H1 (cell line): ENCODE measurements at regions not wholly inside any gene's neighbourhood (a gene's known extent, or its start where the extent isn't known, plus 50 kb on each side); places are given as distances from the start of the nearest gene placed in this dataset.

Source experiments
- CTCF ChIA-PET: fragments of 300-600 bp; sonication (Branson Sonifier 250); formaldehyde crosslinking; loops from one replicate; lab custom pipeline; 2021; ENCODE audit not compliant: partially characterized antibody; lab: Charles Lee
- POLR2A ChIA-PET: fragments of 300-600 bp; sonication (Branson Sonifier 250); formaldehyde crosslinking; loops from one replicate; lab custom pipeline; 2021; ENCODE audit warnings: inconsistent platforms; ENCODE audit not compliant: partially characterized antibody; lab: Charles Lee
- DNase-seq, 2 experiments: peaks; one replicate each; pipeline versions ENCODE4 v3.0.0 to v3.0.0-alpha.2; 2010 to 2022; ENCODE audit warnings: low spot score in 2 of 2, low read depth in 1 of 2, mixed read lengths in 1 of 2
- FAIRE-seq: peaks from 2 replicates; lab custom pipeline; 2011; peaks lifted over from hg19 to GRCh38; lab: Jason Lieb, UNC
- H2AFZ ChIP-seq: 2 replicates; pipeline ENCODE4 v1.8.1; 2012; ENCODE audit warnings: low read length, inconsistent platforms
- H2AK5ac ChIP-seq: 2 replicates; pipeline ENCODE4 v1.6.1; 2013; ENCODE audit warnings: low read depth, low read length
- H2BK120ac ChIP-seq: replicated peaks from 2 replicates; pipeline ENCODE3; 2013; ENCODE audit warnings: low read depth, low read length, inconsistent platforms
- H2BK12ac ChIP-seq: 2 replicates; pipeline ENCODE4 v1.6.1; 2013; ENCODE audit warnings: low read depth, low read length
- H2BK15ac ChIP-seq: 2 replicates; pipeline ENCODE4 v1.6.1; 2013; ENCODE audit warnings: low read length
- H2BK20ac ChIP-seq: 2 replicates; pipeline ENCODE4 v1.6.1; 2013; ENCODE audit warnings: low read length
- H2BK5ac ChIP-seq: 2 replicates; pipeline ENCODE4 v1.6.1; 2013; ENCODE audit warnings: low read depth, low read length
- H3K14ac ChIP-seq: 2 replicates; pipeline ENCODE4 v1.6.1; 2013; ENCODE audit warnings: inconsistent platforms; ENCODE audit not compliant: insufficient read length
- H3K18ac ChIP-seq: 2 replicates; pipeline ENCODE4 v1.6.1; 2013; ENCODE audit warnings: low read length; ENCODE audit errors: extremely low read depth
- H3K23ac ChIP-seq: 2 replicates; pipeline ENCODE4 v1.6.1; 2013; ENCODE audit warnings: inconsistent platforms; ENCODE audit not compliant: insufficient read length
- H3K23me2 ChIP-seq: 2 replicates; pipeline ENCODE4 v1.6.1; 2013; ENCODE audit warnings: low read depth, low read length
- H3K27ac ChIP-seq: 2 replicates; pipeline ENCODE4 v1.6.1; 2011; ENCODE audit warnings: low read depth, low read length, inconsistent platforms
- H3K27me3 ChIP-seq, 4 experiments: replicated peaks in 1 of 4; 1 replicate in 1 of 4; 2 replicates in 3 of 4; pipeline versions ENCODE4 v1.6.1 to v1.8.1; 2011 to 2013; ENCODE audit warnings: low read length in 3 of 4, mild to moderate bottlenecking in 3 of 4, inconsistent platforms in 2 of 4, mixed read lengths in 2 of 4, moderate library complexity in 1 of 4; ENCODE audit not compliant: control insufficient read depth in 3 of 4, insufficient read depth in 3 of 4; ENCODE audit errors: extremely low read depth in 1 of 4
- H3K36me3 ChIP-seq, 4 experiments: 2 replicates each; pipeline versions ENCODE4 v1.6.1 to v1.8.1; 2011 to 2013; ENCODE audit warnings: mild to moderate bottlenecking in 4 of 4, low read length in 3 of 4, moderate library complexity in 2 of 4, control low read depth in 1 of 4, inconsistent platforms in 1 of 4; ENCODE audit not compliant: insufficient read depth in 4 of 4, control insufficient read depth in 2 of 4
- H3K4ac ChIP-seq: replicated peaks from 2 replicates; pipeline ENCODE3; 2013; ENCODE audit warnings: low read length, low read depth, mixed read lengths, inconsistent platforms; ENCODE audit not compliant: insufficient read length
- H3K4me1 ChIP-seq, 4 experiments: replicated peaks in 1 of 4; 1 replicate in 1 of 4; 2 replicates in 3 of 4; pipeline versions ENCODE4 v1.6.1 to v1.8.1; 2011 to 2013; ENCODE audit warnings: low read length in 3 of 4, inconsistent platforms in 2 of 4, mixed read lengths in 1 of 4; ENCODE audit not compliant: insufficient read depth in 4 of 4, control insufficient read depth in 3 of 4
- H3K4me2 ChIP-seq, 2 experiments: 2 replicates each; pipeline versions ENCODE4 v1.6.1 to v1.8.1; 2011 to 2013; ENCODE audit warnings: low read depth in 2 of 2, low read length in 2 of 2, control low read depth in 1 of 2, inconsistent platforms in 1 of 2, mild to moderate bottlenecking in 1 of 2; ENCODE audit not compliant: insufficient read depth in 1 of 2
- H3K4me3 ChIP-seq, 4 experiments: fragments of 200-600, 300-600 bp in 1 of 4; sonication (generic), shearing (Covaris generic), sonication (Bioruptor Twin) in 1 of 4; 2 replicates each; pipeline versions ENCODE4 v1.5.1 to v1.8.1; 2011 to 2016; ENCODE audit warnings: low read length in 4 of 4, low read depth in 3 of 4, control low read depth in 2 of 4, inconsistent platforms in 2 of 4, mild to moderate bottlenecking in 2 of 4, mixed read lengths in 1 of 4, moderate library complexity in 1 of 4; ENCODE audit not compliant: insufficient read depth in 2 of 4; ENCODE audit errors: extremely low read depth in 1 of 4
- H3K56ac ChIP-seq: replicated peaks from 2 replicates; pipeline ENCODE3; 2013; ENCODE audit warnings: low read depth, mild to moderate bottlenecking, mixed read lengths, low read length, inconsistent platforms; ENCODE audit not compliant: insufficient read length
- H3K79me1 ChIP-seq: 2 replicates; pipeline ENCODE4 v1.6.1; 2013; ENCODE audit warnings: low read depth, low read length, control low read depth
- H3K79me2 ChIP-seq, 2 experiments: 2 replicates each; pipeline versions ENCODE4 v1.6.1 to v1.8.1; 2012 to 2013; ENCODE audit warnings: low read length in 2 of 2, mild to moderate bottlenecking in 2 of 2, inconsistent platforms in 1 of 2; ENCODE audit not compliant: insufficient read depth in 2 of 2, control insufficient read depth in 1 of 2
- H3K9ac ChIP-seq, 4 experiments: replicated peaks in 1 of 4; 1 replicate in 1 of 4; 2 replicates in 3 of 4; pipeline versions ENCODE4 v1.6.1 to v1.8.1; 2011 to 2013; ENCODE audit warnings: low read depth in 3 of 4, low read length in 3 of 4, control low read depth in 2 of 4, mild to moderate bottlenecking in 2 of 4, moderate library complexity in 2 of 4, inconsistent platforms in 1 of 4; ENCODE audit errors: extremely low read depth in 1 of 4
- H3K9me3 ChIP-seq, 2 experiments: 2 replicates each; pipeline versions ENCODE4 v1.6.1 to v1.8.1; 2012 to 2013; ENCODE audit warnings: mild to moderate bottlenecking in 2 of 2, moderate library complexity in 2 of 2, control low read depth in 1 of 2, inconsistent platforms in 1 of 2, low read depth in 1 of 2, low read length in 1 of 2, mixed read lengths in 1 of 2; ENCODE audit not compliant: insufficient read depth in 2 of 2
- H4K20me1 ChIP-seq, 2 experiments: replicated peaks in 1 of 2; 2 replicates each; pipeline versions ENCODE3 to v1.8.1; 2011 to 2013; ENCODE audit warnings: inconsistent platforms in 2 of 2, low read length in 2 of 2, mild to moderate bottlenecking in 1 of 2; ENCODE audit not compliant: insufficient read depth in 2 of 2, control insufficient read depth in 1 of 2
- H4K5ac ChIP-seq: 2 replicates; pipeline ENCODE4 v1.6.1; 2013; ENCODE audit warnings: low read length, low read depth, mixed read lengths, inconsistent platforms; ENCODE audit not compliant: insufficient read length
- H4K8ac ChIP-seq: 2 replicates; pipeline ENCODE4 v1.8.0; 2013; ENCODE audit warnings: mild to moderate bottlenecking, moderate library complexity, low read length, inconsistent platforms; ENCODE audit not compliant: insufficient read depth; ENCODE audit errors: extremely low read depth
- H4K91ac ChIP-seq: replicated peaks from 2 replicates; pipeline ENCODE3; 2013; ENCODE audit warnings: low read length, mixed read lengths, inconsistent platforms; ENCODE audit not compliant: insufficient read length
- ASH2L ChIP-seq: fragments of 200-600, 300-600 bp; sonication (generic); IDR thresholded peaks from one replicate; pipeline ENCODE4 v1.7.1; 2017; ENCODE audit warnings: low read length
- BCL11A ChIP-seq, 2 experiments: IDR thresholded peaks; one replicate each; pipeline ENCODE4 v1.6.1; 2011; ENCODE audit warnings: low read depth in 2 of 2, low read length in 2 of 2, mild to moderate bottlenecking in 2 of 2
- CBX5 ChIP-seq: fragments of 300-800, 300-1000 bp; sonication (generic); IDR thresholded peaks from 2 replicates; pipeline ENCODE4 v1.7.1; 2016; ENCODE audit warnings: antibody characterized with exemption, low read length, low read depth
- CREB1 ChIP-seq: IDR thresholded peaks from 2 replicates; pipeline ENCODE4 v1.6.1; 2012; ENCODE audit warnings: inconsistent platforms
- FOSL1 ChIP-seq: IDR thresholded peaks from 2 replicates; pipeline ENCODE4 v1.6.1; 2011; ENCODE audit warnings: mild to moderate bottlenecking, low read depth, low read length, moderate library complexity; ENCODE audit not compliant: insufficient read depth
- KDM4A ChIP-seq: IDR thresholded peaks from one replicate; pipeline ENCODE4 v1.7.1; 2012; ENCODE audit warnings: low read depth, mild to moderate bottlenecking, moderate library complexity, low read length, inconsistent platforms; ENCODE audit not compliant: severe bottlenecking
- NRF1 ChIP-seq: IDR thresholded peaks from 2 replicates; pipeline ENCODE4 v1.6.1; 2011; ENCODE audit warnings: mild to moderate bottlenecking, low read depth, low read length, improper control_type of control experiment
- PHF8 ChIP-seq: fragments of 200-600 bp; sonication (generic); conservative IDR thresholded peaks from 2 replicates; pipeline ENCODE4 v1.7.1; 2012; ENCODE audit warnings: low read depth, mild to moderate bottlenecking, inconsistent platforms, low read length, moderate library complexity
- RXRA ChIP-seq: IDR thresholded peaks from 2 replicates; pipeline ENCODE4 v1.6.1; 2011; ENCODE audit warnings: low read depth, mild to moderate bottlenecking, low read length, moderate library complexity; ENCODE audit not compliant: insufficient read depth
- TCF12 ChIP-seq: IDR thresholded peaks from 2 replicates; pipeline ENCODE4 v1.6.1; 2011; ENCODE audit warnings: low read depth, mild to moderate bottlenecking, low read length
- WGBS, 2 experiments: shearing (Covaris generic) in 1 of 2; methylation state at CpG; one replicate each; pipeline versions ENCODE4 v1.1.6 to v1.1.7; 2013 to 2015; ENCODE audit warnings: low lambda C conversion rate in 2 of 2, mixed read lengths in 2 of 2, inconsistent platforms in 1 of 2, low coverage in 1 of 2, missing lambda C conversion rate in 1 of 2; ENCODE audit not compliant: insufficient replicate concordance in 2 of 2, insufficient coverage in 1 of 2, insufficient read length in 1 of 2; ENCODE audit errors: extremely low coverage in 1 of 2, missing lambda C conversion rate in 1 of 2; 5-methylcytosine and 5-hydroxymethylcytosine counted together
- TF ChIP-seq, protein P1 (sequence below): IDR thresholded peaks from 2 replicates; pipeline ENCODE4 v1.6.1; 2012; ENCODE audit warnings: inconsistent platforms

GRCh38 chr12:89993632-89994031, 285.0 kb upstream of the ATP2B1 start:
- POLR2A ChIA-PET, result interaction anchor here (1.0 kb wide), 1 partner anchor 251 kb away, joined by 3 read pairs; no protein-coding TSS in a partner anchor
- Histone ChIP-seq H4K91ac (no peak overlapping the region), H3K23ac (no peak overlapping the region), H4K8ac (no peak overlapping the region), H2BK20ac (no peak overlapping the region), H3K14ac (no peak overlapping the region), H3K36me3 (no peaks in the 10 kb centered on the region), H3K4me3 (no peak overlapping the region), H3K4ac (no peak overlapping the region), H3K79me1 (no peaks in the 10 kb centered on the region), H3K27me3 (no peaks in the 10 kb centered on the region), H4K5ac (no peak overlapping the region), H3K18ac (no peak overlapping the region), H2BK12ac (no peak overlapping the region), H3K23me2 (no peaks in the 10 kb centered on the region), H3K79me2 (no peaks in the 10 kb centered on the region), H3K56ac (no peak overlapping the region), H3K9ac (no peak overlapping the region), H4K20me1 (no peaks in the 10 kb centered on the region), H2BK120ac (no peak overlapping the region), H2BK5ac (no peak overlapping the region), H2AFZ (no peak overlapping the region; the same call in 1 of the 2 replicates), H3K27ac (no peak overlapping the region), H2BK15ac (no peak overlapping the region), H3K4me1 (no peaks in the 10 kb centered on the region; a peak in 1 of 7 replicates), H3K4me2 (no peak overlapping the region), H2AK5ac (no peak overlapping the region), H3K9me3 (no peaks in the 10 kb centered on the region)
- FAIRE-seq, result no peak
- WGBS, 2 experiments, result 92% methylated on average over 1 of the region's 1 CpG; no CpG with 5 or more reads in 1 of the 2 experiments
- CTCF ChIA-PET, result no interaction called here
- TF ChIP-seq, protein P1, sequence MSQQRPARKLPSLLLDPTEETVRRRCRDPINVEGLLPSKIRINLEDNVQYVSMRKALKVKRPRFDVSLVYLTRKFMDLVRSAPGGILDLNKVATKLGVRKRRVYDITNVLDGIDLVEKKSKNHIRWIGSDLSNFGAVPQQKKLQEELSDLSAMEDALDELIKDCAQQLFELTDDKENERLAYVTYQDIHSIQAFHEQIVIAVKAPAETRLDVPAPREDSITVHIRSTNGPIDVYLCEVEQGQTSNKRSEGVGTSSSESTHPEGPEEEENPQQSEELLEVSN, result no peak
- TF ChIP-seq KDM4A (no peak), PHF8 (no peak), BCL11A (IDR thresholded peaks at IDR 0.05; ENCODE audit: low read depth in 2 of 2, low read length in 2 of 2) (no peak), CREB1 (no peak), RXRA (no peak), ASH2L (no peak), TCF12 (no peak), CBX5 (no peak), NRF1 (no peak), FOSL1 (no peak)
- no peak for DNase-seq
